Sciatic nerve (tissue), 2 donors: ENCODE measurements at regions not wholly inside any gene's neighbourhood (a gene's known extent, or its start where the extent isn't known, plus 50 kb on each side); places are given as distances from the start of the nearest gene placed in this dataset.
"Not testable (repeated sequence)": the region's sequence is repeated elsewhere in the genome, so short reads cannot be mapped to it uniquely, and the experiment has no call there.

Source experiments
- ATAC-seq: fragments of 200-7000 bp; cut with Tn5 transposase; one replicate; pipeline ENCODE4 v1.9.1; 2020; ENCODE audit warnings: mild to moderate bottlenecking, moderate library complexity
- DNase-seq: peaks from one replicate; pipeline ENCODE4 v3.0.0-alpha.2; 2020; ENCODE audit warnings: low spot score
- intact Hi-C: fragments of 100-400 bp; cut with DNase I; formaldehyde crosslinking; loops from one replicate; pipeline ENCODE4 v1.14.2; 2022
- donor health status: DM: no; HTN: no; CAD: no.
- donor health status: DM: no; HTN: no; CAD: no.

- intact Hi-C loops = no loop called here
- DNase-seq = no peak
- no peak for ATAC-seq
Observed at GRCh38 chr1:199490769-199491527, 536.6 kb upstream of the NR5A2 start.

DNA sequence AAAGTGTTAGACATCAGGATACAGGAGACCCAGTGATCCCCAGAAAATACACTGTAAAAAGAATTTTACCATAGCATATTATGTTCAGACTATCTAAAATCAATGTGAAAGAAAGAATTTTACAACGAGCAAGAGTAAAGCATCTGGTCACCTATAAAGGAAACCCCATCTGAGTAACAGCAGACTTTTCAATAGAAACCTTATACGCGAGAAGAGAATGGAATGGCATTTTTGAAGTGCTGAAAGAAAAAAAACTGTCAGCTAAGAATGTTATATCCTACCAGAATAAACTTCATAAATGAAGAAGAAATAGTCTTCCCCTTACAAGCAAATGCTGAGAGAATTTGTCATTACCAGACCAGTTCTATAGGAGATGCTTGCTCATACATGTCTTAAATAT is 532.1 kb upstream of the NR5A2 start:
- intact Hi-C loops = no loop called here
- ATAC-seq (no peak), DNase-seq (no peak)

GRCh38 chr1:199498802-199499201 is 528.7 kb upstream of the NR5A2 start:
- ATAC-seq, DNase-seq, intact Hi-C loops: not testable (repeated sequence)

- no peak for ATAC-seq
- DNase-seq = no peak
- intact Hi-C loops = no loop called here
Observed at GRCh38 chr1:199508072-199508471, 519.4 kb upstream of the NR5A2 start.

- ATAC-seq (no peak), DNase-seq (no peak)
- intact Hi-C loops = no loop called here
Observed at GRCh38 chr1:199508653-199509052, 518.9 kb upstream of the NR5A2 start.

DNA sequence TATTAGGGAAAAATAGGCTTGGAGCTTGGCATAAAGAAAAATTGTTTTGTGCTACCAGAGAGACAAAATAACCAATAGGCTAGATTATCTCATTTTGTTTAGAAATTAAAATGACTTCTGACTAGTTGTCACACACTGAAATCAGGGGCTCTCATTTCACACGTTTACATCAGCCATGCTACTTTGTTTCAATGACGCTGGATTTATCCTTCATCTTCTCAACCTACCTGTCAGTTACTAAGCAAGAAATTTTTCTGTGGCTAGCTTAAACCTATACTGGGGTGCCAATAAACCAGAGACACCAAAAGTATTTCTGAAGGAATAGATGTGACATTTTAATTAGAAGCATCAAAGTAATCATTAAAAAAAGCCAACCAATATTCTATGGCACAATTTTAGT is 518.1 kb upstream of the NR5A2 start:
- ATAC-seq (no peak), DNase-seq (no peak)
- intact Hi-C loops = no loop called here

DNA sequence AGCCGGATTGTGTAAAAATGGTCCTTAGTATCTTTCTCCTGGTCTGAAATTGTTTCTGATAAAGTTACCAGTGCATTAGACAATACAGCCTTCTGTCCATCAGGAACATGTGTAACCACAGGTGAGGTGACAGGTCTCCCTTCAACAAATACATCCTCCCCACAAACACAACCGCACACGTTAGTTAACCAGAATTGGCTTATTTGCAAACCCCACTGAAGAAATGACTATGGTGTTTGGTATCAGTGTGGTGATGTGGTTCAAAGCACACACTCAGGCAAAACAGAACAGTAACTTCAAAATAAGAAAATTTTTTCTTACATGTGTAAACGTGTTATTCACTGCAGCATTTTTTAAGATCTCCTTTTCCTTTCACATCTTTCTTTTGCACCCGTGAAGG is 517.2 kb upstream of the NR5A2 start:
- DNase-seq (no peak), ATAC-seq (no peak)
- intact Hi-C loops = no loop called here

DNA sequence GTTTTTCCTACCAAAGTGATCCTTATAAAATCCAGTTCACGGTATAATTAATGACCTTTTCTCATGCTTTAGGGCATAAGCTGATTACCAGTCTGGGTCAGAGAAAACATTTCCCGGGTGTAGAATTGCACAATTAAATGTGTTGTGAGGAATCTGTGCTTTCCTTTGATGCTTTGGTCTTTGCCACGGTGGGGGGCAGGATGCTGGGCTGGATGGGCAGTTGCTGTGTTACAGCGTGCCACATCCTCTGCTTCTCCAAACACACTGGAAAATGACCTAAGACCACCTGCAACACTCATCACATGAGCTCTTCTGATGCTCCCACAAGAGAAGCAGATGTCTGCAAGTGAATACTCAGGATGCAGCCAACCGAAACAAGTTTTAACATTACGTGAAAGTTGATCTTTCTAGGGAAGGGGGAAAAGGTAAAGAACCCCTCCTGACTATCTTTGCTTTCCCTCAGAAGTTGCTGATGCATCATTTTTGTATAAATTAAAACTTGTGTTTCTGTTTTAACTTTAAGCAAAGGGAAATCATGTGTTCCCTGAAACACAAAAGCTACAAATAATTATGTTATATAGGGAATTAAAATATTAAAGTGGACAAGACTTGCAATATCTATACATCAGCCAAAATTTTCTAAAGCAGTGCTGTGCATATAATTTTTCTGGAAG is 515.3 kb upstream of the NR5A2 start:
- no peak for DNase-seq
- ATAC-seq = no peak
- intact Hi-C loops = no loop called here

GRCh38 chr1:199515261-199515660 is 512.2 kb upstream of the NR5A2 start:
- no peak for ATAC-seq
- intact Hi-C loops = no loop called here
- DNase-seq = no peak

- intact Hi-C loops = no loop called here
- no peak for ATAC-seq
Observed at GRCh38 chr1:199522338-199522737, 505.2 kb upstream of the NR5A2 start.

DNA sequence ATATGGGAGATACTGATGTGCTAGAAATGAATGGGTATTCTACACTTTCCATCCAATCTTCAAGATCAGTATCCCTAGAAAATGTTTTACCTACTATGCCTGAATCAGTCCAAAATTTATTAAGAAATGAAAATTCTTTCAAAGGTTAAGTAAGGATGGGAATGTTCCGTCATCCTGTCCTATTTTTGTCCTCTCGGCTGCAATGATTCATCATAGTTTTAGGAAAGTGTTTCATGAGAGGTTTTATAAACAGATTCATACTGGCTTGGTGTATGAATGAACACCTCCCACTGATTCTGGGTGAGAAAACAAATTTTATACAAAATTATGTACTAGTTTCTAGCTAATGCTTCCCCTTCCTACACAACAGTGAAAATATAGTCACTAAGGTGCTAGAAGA is 504.6 kb upstream of the NR5A2 start:
- no peak for ATAC-seq
- intact Hi-C loops = no loop called here

More at GRCh38 chr1:199522338-199522737, 505.2 kb upstream of the NR5A2 start:
- DNase-seq = no peak

GRCh38 chr1:199529324-199529723 is 498.2 kb upstream of the NR5A2 start:
- ATAC-seq (no peak), DNase-seq (no peak)
- intact Hi-C loops = no loop called here

More for the DNA sequence above, 504.6 kb upstream of the NR5A2 start:
- no peak for DNase-seq

DNA sequence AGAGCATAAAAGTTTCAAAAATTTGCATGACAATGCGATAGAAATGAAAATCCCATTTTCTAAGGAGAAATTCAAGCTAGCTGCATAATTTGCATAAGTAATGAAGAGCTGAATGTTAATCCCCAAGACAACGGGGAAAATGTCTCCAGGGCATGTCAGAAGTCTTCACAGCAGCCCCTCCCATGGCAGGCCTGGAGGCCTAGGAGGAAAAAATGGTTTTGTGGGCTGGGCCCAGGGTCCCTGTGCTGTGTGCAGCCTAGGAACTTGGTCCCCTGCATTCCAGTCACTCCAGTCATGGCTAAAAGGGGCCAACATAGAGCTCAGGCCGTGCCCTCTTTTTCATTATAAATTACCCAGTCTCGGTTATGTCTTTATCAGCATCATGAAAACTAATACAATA is 494.1 kb upstream of the NR5A2 start:
- ATAC-seq, intact Hi-C loops, DNase-seq: not testable (repeated sequence)

- intact Hi-C loops = no loop called here
- ATAC-seq = no peak
- DNase-seq = no peak
Observed at GRCh38 chr1:199545780-199546179, 481.7 kb upstream of the NR5A2 start.

GRCh38 chr1:199546323-199546722 is 481.2 kb upstream of the NR5A2 start:
- ATAC-seq = no peak
- intact Hi-C loops = no loop called here
- DNase-seq = no peak

- no peak for ATAC-seq
- intact Hi-C loops = no loop called here
Observed at GRCh38 chr1:199549421-199549820, 478.1 kb upstream of the NR5A2 start.

DNA sequence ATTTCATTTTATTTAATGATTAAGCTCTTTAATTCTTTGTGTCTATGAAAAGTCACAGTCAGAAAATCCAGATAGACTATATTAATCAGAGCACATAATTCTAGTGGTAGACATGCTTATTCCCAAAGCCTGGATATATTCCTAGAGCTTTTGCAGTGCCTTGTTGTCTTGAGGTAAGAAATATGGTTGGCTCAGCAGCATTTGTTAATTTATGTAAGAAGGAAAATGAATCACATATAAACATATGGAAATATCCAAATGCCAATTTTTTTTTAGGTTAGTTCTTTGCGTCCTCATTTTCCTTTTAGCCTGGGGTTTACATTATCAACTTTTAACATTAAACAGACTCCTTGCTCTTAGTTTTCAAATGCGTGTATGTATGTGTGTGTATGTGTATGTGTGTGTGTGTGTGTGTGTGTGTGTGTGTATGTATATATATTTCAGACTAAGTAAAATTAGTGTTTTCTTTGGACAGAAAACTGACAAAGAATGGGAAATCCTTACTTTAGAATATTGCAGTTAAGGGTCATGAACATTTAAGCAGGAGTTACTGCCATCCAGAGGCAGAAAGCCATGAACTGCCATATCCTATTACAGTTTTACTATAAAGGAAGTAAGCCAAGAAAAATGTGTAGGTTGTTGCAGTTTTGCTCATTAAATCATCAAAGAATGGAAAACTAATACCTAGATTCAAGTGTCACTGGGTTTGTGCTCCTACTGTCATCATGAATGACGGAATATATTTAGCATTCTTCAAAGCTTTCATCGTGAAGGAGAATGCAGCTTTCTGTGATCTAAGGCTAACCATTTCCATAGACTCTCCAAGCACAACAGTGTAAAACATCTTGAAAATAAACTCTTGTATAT is 477.1 kb upstream of the NR5A2 start:
- intact Hi-C loops = no loop called here
- no peak for DNase-seq

More at GRCh38 chr1:199549421-199549820, 478.1 kb upstream of the NR5A2 start:
- no peak for DNase-seq

DNA sequence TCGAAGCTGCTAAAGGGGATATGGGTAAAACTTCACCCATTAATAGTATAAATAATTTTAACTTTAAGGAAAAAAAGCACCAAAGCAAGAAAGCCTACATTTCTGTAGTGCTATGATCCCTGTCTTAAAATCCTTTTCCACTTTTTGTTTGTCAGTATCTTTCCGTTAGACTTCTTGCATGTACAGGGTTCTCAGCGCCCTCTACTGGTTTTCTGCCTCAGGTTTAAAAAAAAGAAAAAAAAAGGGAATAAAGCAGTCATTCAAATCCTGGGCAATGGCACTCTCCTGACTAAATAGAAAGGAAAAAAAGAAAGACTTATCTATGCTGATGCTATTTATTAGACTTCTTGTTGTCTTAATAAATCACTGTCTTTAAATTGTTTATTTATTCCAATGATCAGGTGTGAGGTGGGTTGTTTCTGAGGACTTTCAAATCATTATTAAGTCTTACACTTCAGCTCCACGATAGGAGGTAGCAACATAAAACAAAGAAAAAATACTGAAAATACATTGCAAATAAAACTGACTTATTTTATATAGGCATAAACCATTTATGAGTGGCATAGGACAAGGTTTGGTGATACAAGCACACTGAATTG is 475.4 kb upstream of the NR5A2 start:
- ATAC-seq = no peak
- DNase-seq = no peak
- intact Hi-C loops = no loop called here

More for the DNA sequence above, 477.1 kb upstream of the NR5A2 start:
- no peak for ATAC-seq

- intact Hi-C loops = no loop called here
- no peak for ATAC-seq
Observed at GRCh38 chr1:199553104-199553503, 474.4 kb upstream of the NR5A2 start.

More at GRCh38 chr1:199553104-199553503, 474.4 kb upstream of the NR5A2 start:
- DNase-seq = no peak
